T follicular helper cell (primary cell): ENCODE measurements at regions not wholly inside any gene's neighbourhood (a gene's known extent, or its start where the extent isn't known, plus 50 kb on each side); places are given as distances from the start of the nearest gene placed in this dataset.

Source experiments
- DNase-seq: peaks from one replicate; pipeline ENCODE4 v3.0.0-alpha.2; 2020; ENCODE audit warnings: low read depth

- no peak for DNase-seq
These were observed 156.6 kb downstream of the TLR4 start for GRCh38 chr9:117860849-117861248.

- no peak for DNase-seq
These were observed 160.3 kb downstream of the TLR4 start for GRCh38 chr9:117864385-117865057.

- DNase-seq = no peak
These were observed 164.4 kb downstream of the TLR4 start for GRCh38 chr9:117868594-117868993.

- DNase-seq = no peak
These were observed 165.1 kb downstream of the TLR4 start for GRCh38 chr9:117869287-117869686.

- DNase-seq = no peak
These were observed 165.5 kb downstream of the TLR4 start for GRCh38 chr9:117869712-117870111.

GRCh38 chr9:117873664-117874063 lies 169.5 kb downstream of the TLR4 start:
- no peak for DNase-seq

GRCh38 chr9:117875886-117876285 lies 171.7 kb downstream of the TLR4 start:
- DNase-seq = no peak

GRCh38 chr9:117882171-117882570 lies 178.0 kb downstream of the TLR4 start:
- no peak for DNase-seq

GRCh38 chr9:117886616-117887015 lies 182.4 kb downstream of the TLR4 start:
- DNase-seq = no peak

- DNase-seq = no peak
These were observed 183.2 kb downstream of the TLR4 start for GRCh38 chr9:117887383-117887782.

- no peak for DNase-seq
These were observed 183.7 kb downstream of the TLR4 start for GRCh38 chr9:117887941-117888340.

GRCh38 chr9:117903453-117903852 lies 199.2 kb downstream of the TLR4 start:
- DNase-seq = no peak

- DNase-seq = no peak
These were observed 202.6 kb downstream of the TLR4 start for GRCh38 chr9:117906763-117907162.

GRCh38 chr9:117907420-117907819 lies 203.2 kb downstream of the TLR4 start:
- no peak for DNase-seq

GRCh38 chr9:117916291-117916690 lies 212.1 kb downstream of the TLR4 start:
- no peak for DNase-seq

- DNase-seq = no peak
These were observed 213.7 kb downstream of the TLR4 start for GRCh38 chr9:117917873-117918272.

- DNase-seq = no peak
These were observed 215.3 kb downstream of the TLR4 start for GRCh38 chr9:117919538-117919937.

GRCh38 chr9:117926031-117926658 lies 221.9 kb downstream of the TLR4 start:
- no peak for DNase-seq

- no peak for DNase-seq
These were observed 223.2 kb downstream of the TLR4 start for GRCh38 chr9:117927354-117927753.

- DNase-seq = no peak
These were observed 225.7 kb downstream of the TLR4 start for GRCh38 chr9:117929868-117930267.

- DNase-seq = no peak
These were observed 228.4 kb downstream of the TLR4 start for GRCh38 chr9:117932585-117932984.

- no peak for DNase-seq
These were observed 232.3 kb downstream of the TLR4 start for GRCh38 chr9:117936185-117937130.

- DNase-seq = no peak
These were observed 233.9 kb downstream of the TLR4 start for GRCh38 chr9:117938086-117938485.
